SK-N-MC (cell line): ENCODE measurements at regions not wholly inside any gene's neighbourhood (a gene's known extent, or its start where the extent isn't known, plus 50 kb on each side); places are given as distances from the start of the nearest gene placed in this dataset.

ENCODE experiments used
- DNase-seq: peaks from one replicate; pipeline ENCODE4 v3.0.0-alpha.2; 2011; ENCODE audit warnings: low read depth, low spot score
- H3K27ac ChIP-seq: fragments of 200-600 bp; sonication (generic); 2 replicates; pipeline ENCODE4 v1.5.1; 2016; ENCODE audit warnings: mixed run types
- H3K36me3 ChIP-seq: fragments of 200-600 bp; sonication (generic); 2 replicates; pipeline ENCODE4 v1.6.1; 2017; ENCODE audit warnings: antibody characterized with exemption, low read length, mixed read lengths; ENCODE audit not compliant: insufficient read depth
- H3K4me3 ChIP-seq: fragments of 200-600 bp; sonication (generic); 2 replicates; pipeline ENCODE4 v1.5.1; 2016
- H3K9ac ChIP-seq: fragments of 200-600 bp; sonication (generic); 2 replicates; pipeline ENCODE4 v1.8.0; 2017; ENCODE audit warnings: mixed run types, mixed read lengths; ENCODE audit not compliant: insufficient read length
- H3K9me3 ChIP-seq: fragments of 200-600 bp; sonication (generic); 2 replicates; pipeline ENCODE4 v1.6.1; 2017; ENCODE audit warnings: low read depth, mild to moderate bottlenecking, antibody characterized with exemption, low read length, moderate library complexity, mixed read lengths
- EZH2 ChIP-seq: fragments of 200-600 bp; sonication (generic); IDR thresholded peaks from one replicate; pipeline ENCODE4 v1.6.1; 2017; ENCODE audit warnings: antibody characterized with exemption
- FOXP2 ChIP-seq: optimal IDR thresholded peaks from 2 replicates; pipeline ENCODE3; 2011; ENCODE audit warnings: mild to moderate bottlenecking, moderate library complexity; ENCODE audit not compliant: insufficient read depth; ENCODE audit errors: extremely low read length, control extremely low read depth
- POLR2AphosphoS5 ChIP-seq: IDR thresholded peaks from 2 replicates; pipeline ENCODE4 v1.6.1; 2012; ENCODE audit warnings: mild to moderate bottlenecking, low read depth, low read length, borderline replicate concordance

DNA sequence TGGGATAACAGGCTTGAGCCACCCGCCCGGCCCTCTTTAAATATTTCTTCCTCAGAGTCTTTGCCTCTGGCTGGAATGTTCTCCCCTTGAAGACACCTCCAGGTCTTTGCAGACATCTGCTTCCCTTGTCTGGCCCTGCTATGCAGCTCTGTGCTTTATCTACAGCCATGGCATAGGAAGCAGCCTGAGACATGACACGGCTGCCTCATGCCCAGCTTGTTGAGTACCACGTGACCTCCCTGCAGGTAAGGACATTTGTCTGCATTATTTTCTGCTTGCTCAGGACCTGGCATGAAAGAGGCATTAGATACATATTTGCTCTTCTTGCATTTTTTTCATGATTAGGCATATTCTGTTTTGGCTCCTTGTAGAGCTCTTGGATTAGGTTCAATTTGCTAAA, 113.8 kb upstream of the KLF6 start:
- H3K9me3 ChIP-seq: no peaks in the 10 kb centered on the region
- H3K27ac ChIP-seq: no peak overlapping the region
- no peak for DNase-seq
- no peak overlapping the region for H3K4me3 ChIP-seq
- no peak overlapping the region for H3K9ac ChIP-seq
- no peak for TF ChIP-seq EZH2
- no peak for TF ChIP-seq POLR2AphosphoS5
- no peak for TF ChIP-seq FOXP2
- no peaks in the 10 kb centered on the region for H3K36me3 ChIP-seq

DNA sequence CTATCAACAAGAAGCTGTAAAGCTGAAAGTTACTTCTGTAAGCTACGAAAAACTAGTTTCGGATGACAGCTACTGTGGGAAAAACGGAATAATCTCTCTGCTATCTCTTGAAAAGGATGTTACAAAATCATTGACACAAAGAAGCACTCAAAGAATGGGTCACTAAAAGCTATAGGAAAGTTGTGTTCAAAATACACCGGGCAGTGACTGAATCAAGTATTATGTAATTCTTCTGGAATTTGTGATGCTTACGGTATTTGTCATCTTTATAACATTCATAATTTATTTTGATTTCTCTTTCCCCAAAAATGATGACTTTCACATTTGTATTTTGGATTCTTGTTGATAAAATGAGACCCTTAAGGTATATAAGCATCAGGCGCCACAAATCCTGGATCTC, 112.1 kb upstream of the KLF6 start:
- Histone ChIP-seq H3K36me3 (no peaks in the 10 kb centered on the region), H3K4me3 (no peak overlapping the region), H3K9ac (no peak overlapping the region), H3K27ac (no peak overlapping the region), H3K9me3 (no peaks in the 10 kb centered on the region)
- TF ChIP-seq FOXP2 (no peak), POLR2AphosphoS5 (no peak), EZH2 (no peak)
- no peak for DNase-seq

DNA sequence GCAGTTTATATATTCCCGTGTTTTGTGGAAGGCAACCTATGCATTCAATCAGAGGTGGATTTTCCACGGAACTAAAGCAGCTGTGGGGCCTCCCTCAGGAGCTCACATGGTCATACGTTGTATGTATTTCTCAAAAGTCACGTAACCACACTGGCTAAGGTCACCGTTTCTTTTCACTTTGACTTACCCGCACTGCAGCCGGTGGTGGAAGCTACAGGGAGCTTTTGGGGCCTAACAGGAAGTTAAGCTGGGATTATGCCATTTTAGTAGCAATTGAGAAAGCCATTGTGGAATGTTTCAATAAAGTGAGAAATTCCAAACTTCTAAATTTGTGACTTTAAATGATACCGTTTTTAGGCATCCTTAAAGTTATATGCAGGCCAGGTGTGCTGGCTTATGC, 111.2 kb upstream of the KLF6 start:
- no peak overlapping the region for H3K27ac ChIP-seq

DNA sequence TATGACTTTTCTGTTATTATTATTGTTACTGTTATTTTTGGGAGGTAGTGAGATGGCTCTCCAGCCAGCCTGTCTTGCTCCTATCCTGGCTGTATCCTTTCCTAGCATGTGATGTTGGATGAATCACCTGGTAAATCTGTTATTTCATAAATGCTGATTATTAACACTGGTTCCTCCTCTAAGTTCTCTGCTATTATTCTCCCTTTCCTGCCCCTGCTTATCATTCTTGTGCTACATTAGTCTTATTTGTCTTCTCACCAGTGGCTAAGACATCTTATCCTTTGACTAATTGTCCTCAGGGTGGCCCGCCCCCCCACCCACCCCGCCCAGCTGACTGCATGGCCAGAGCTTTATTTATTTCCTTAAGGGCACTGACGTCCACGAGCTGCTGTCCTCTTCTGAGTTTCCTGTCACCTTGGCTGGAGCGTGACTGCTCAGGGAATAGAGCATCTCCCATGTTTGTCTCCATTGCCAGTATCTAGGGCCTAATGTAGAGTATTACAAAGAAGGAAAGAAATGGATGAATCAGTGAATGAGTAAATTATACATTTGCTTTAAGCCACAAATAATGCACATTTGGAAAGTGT, 110.1 kb upstream of the KLF6 start:
- TF ChIP-seq EZH2 (no peak), POLR2AphosphoS5 (no peak), FOXP2 (no peak)
- DNase-seq: no peak

More for the DNA sequence above, 111.2 kb upstream of the KLF6 start:
- no peaks in the 10 kb centered on the region for H3K36me3 ChIP-seq
- H3K4me3 ChIP-seq: no peak overlapping the region
- no peak for DNase-seq
- H3K9me3 ChIP-seq: no peaks in the 10 kb centered on the region
- H3K9ac ChIP-seq: no peak overlapping the region
- TF ChIP-seq EZH2 (no peak), POLR2AphosphoS5 (no peak), FOXP2 (no peak)

DNA sequence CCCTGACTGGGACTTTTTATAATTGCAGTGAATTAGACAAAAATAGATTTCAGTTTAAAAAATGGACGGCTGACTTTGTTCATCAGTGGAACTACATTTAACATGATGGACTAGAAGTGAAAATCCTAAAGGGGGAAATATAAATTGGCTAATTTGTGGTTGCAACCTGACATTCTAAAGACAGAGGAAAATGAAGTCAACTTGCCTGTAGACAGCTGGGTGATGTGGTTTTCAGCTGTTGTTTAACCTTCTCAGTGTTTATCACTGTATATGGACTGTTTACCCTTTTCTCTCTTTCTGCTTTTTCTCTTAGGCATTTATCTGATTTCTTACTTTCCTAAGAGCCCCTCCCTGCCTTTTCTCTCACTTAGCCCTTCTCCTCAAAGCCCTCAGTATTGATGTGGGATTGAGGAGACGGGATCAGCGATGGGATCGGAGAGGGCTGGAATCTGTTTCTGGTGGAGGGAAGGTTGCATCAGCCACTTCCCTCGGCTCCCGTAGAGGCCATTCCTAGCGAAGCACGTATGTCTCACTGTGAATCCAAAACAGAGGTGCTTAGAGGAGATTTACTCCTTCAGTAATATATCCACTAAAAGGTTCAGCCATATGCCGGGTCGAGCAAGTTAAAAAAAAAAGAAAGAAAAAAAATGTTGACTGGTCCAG, 109.0 kb upstream of the KLF6 start:
- Histone ChIP-seq H3K27ac (no peak overlapping the region), H3K4me3 (no peak overlapping the region), H3K36me3 (no peaks in the 10 kb centered on the region), H3K9ac (no peak overlapping the region), H3K9me3 (no peaks in the 10 kb centered on the region)
- TF ChIP-seq FOXP2 (no peak), POLR2AphosphoS5 (no peak)
- no peak for DNase-seq

More for the DNA sequence above, 110.1 kb upstream of the KLF6 start:
- Histone ChIP-seq H3K9ac (no peak overlapping the region), H3K36me3 (no peaks in the 10 kb centered on the region), H3K4me3 (no peak overlapping the region), H3K27ac (no peak overlapping the region), H3K9me3 (no peaks in the 10 kb centered on the region)

DNA sequence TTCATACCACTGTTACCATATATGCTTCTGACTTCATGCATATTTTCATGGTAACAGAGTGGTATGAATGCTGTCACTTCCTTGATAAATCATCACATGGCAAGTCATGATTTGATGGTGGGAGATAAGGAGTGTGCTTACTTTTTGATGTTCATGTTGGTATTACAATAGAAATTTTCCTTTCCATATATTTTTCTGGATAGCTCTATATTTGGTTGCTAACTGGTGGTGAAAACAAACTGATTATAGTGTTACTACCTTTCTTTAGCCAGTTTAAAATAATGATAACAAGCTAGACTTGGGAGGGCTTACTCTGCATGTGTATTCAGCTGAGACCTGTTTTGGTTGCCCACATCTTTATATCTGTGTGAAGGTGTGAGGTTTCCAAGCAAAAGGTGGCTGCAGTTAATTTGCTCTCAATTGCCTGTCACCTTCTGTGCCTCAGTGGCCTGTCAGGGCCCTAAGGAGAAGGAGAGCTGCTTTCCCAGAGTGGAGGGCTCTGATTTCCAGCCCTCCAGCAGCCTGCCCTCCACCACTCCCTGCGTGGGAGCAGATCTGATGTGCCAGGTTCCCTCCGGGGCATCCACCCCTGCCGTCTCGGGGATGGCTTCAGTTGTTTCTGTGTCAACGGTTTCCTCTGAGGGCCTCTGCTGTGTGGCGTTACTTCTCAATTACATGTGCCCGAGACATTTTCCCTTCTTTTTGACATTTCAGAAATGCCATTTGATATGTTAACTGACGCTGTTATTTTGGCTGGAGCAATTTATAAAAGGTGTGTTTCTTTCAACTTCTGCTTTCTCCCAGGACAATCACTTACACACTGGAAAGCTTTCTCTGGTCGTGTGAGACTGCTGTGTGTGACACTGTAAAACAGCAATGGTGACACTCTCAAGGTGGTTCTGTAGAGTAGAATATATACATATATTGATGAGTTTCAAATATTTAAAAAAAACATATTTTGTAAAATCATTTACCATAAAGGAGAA, 107.7 kb upstream of the KLF6 start:
- no peak for TF ChIP-seq POLR2AphosphoS5
- TF ChIP-seq EZH2: no peak
- TF ChIP-seq FOXP2: no peak
- H3K27ac ChIP-seq: no peak overlapping the region

DNA sequence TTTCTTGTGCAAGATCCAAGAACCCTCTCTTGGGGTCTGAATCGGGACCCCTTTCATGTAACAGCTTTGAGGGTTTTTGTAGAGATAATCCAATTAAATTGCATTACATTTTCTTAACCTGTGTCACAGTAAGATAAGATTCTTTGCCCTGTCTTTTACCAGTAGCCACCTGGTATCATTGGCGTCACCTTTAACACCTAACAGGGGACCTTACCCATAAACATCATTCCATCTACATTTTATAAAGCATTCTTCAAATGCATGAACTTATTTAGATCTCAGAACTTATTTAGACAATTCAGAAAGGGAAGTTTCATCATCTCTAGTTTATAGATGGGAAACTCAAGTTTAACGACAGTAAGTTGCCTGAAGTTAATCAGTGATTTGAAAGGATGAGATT, 106.4 kb upstream of the KLF6 start:
- Histone ChIP-seq H3K27ac (no peak overlapping the region), H3K36me3 (no peaks in the 10 kb centered on the region)
- DNase-seq: no peak

More for the DNA sequence above, 107.7 kb upstream of the KLF6 start:
- Histone ChIP-seq H3K36me3 (no peaks in the 10 kb centered on the region), H3K4me3 (no peak overlapping the region), H3K9me3 (no peaks in the 10 kb centered on the region), H3K9ac (no peak overlapping the region)
- DNase-seq: no peak

DNA sequence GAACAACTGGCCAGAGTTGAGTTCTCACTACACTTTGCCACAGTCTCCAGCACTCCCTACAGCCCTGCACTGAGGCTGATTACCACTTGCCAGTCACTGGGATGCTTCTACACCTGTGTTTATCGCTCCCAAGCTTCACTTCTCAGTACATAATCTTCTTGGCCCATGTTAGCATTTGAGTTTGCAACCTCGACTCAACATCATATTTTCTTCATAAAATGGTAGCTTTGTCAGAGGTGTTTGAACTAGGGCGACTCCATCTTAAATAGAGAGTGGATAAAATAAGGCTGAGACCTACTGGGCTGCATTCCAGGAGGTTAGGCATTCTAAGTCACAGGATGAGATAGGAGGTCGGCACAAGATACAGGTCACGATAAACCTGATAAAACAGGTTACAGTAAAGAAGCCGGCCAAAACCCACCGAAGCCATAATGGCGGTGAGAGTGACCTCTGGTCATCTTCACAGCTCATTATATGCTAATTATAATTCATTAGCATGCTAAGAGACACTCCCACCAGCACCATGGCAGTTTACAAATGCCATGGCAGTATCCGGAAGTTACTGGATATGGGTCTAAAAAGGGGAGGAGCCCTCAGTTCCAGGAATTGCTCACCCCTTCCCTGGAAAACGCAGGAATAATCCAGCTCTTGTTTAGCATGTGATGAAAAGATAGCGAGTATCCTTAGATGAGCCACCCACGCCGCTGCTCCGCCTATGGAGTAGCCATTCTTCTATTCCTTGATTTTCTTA, 105.8 kb upstream of the KLF6 start:
- no peak for DNase-seq
- Histone ChIP-seq H3K9ac (no peak overlapping the region), H3K36me3 (no peaks in the 10 kb centered on the region), H3K4me3 (no peak overlapping the region), H3K9me3 (no peaks in the 10 kb centered on the region), H3K27ac (no peak overlapping the region)
- no peak for TF ChIP-seq POLR2AphosphoS5
- no peak for TF ChIP-seq FOXP2
- TF ChIP-seq EZH2: no peak

More for the DNA sequence above, 106.4 kb upstream of the KLF6 start:
- no peak overlapping the region for H3K4me3 ChIP-seq
- H3K9me3 ChIP-seq: no peaks in the 10 kb centered on the region
- TF ChIP-seq FOXP2 (no peak), EZH2 (no peak), POLR2AphosphoS5 (no peak)
- no peak overlapping the region for H3K9ac ChIP-seq
